GM21717 (cell line): ENCODE measurements at regions not wholly inside any gene's neighbourhood (a gene's known extent, or its start where the extent isn't known, plus 50 kb on each side); places are given as distances from the start of the nearest gene placed in this dataset.
"Not testable (repeated sequence)": the region's sequence is repeated elsewhere in the genome, so short reads cannot be mapped to it uniquely, and the experiment has no call there.

Experiments used
- ATAC-seq: cut with Tn5 transposase; IDR thresholded peaks from one replicate; pipeline ENCODE4 v1.9.1; 2021; ENCODE audit warnings: mild to moderate bottlenecking, moderate library complexity; ENCODE audit not compliant: unreplicated experiment

- ATAC-seq: no peak
These were observed 84.4 kb upstream of the NANOS1 start for GRCh38 chr10:118944959-118945633.

- ATAC-seq: no peak
These were observed 80.7 kb upstream of the NANOS1 start for GRCh38 chr10:118948786-118949185.

- ATAC-seq: no peak
These were observed 79.3 kb upstream of the NANOS1 start for GRCh38 chr10:118950190-118950680.

GRCh38 chr10:118950997-118951637 is 78.4 kb upstream of the NANOS1 start:
- ATAC-seq: no peak

GRCh38 chr10:118952493-118953295 is 76.8 kb upstream of the NANOS1 start:
- no peak for ATAC-seq

GRCh38 chr10:118953598-118954393 is 75.7 kb upstream of the NANOS1 start:
- no peak for ATAC-seq

GRCh38 chr10:118955531-118955930 is 74.0 kb upstream of the NANOS1 start:
- ATAC-seq: no peak

- ATAC-seq: no peak
These were observed 73.3 kb upstream of the NANOS1 start for GRCh38 chr10:118955951-118956801.

DNA sequence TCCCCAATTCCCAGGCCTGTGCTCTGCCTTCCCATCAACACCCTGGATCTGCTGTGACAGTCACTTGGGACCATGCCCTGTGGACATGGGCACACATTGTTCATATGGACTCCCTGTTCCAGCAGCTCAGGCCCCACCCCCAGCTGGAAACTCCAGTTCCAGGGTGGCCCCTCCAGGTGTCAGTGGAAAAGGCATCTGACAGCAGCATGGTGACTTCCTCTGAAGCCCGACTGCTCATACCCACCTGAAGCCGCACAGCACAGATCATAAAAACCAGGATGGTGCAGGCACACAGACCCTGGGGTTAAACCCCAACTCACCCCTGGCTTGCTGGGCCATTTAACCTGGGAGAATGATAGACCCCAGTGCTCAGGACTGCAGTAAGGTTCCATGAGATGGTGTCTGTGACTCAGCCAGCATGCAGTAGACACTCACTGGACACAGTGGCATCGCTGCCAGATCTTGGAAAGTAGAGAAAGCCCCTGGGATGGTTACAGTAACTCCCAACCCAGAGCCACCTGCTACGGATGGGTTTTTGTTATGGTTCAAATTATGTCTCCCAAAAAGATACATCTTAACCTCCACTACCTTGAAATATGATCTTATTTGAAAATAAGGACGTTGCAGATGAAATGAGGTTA is 72.6 kb upstream of the NANOS1 start:
- no peak for ATAC-seq

DNA sequence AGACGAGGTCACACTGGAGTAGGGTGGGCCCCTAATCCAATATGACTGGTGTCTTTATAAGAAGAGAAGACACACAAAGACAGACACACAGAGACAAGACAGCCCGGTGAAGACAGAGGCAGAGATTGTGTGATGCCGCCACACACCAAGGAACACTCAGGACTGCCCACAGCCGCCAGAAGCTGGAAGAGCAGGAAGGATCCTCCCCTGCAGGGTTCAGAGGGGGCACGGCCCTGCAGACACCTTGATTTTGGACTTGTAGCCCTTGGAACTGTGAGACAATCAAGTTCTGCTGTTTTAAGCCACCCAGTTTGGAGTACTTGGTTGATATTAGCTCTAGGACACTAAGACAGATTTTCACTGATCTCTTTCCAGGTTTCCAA is 72.1 kb upstream of the NANOS1 start:
- ATAC-seq: no peak

DNA sequence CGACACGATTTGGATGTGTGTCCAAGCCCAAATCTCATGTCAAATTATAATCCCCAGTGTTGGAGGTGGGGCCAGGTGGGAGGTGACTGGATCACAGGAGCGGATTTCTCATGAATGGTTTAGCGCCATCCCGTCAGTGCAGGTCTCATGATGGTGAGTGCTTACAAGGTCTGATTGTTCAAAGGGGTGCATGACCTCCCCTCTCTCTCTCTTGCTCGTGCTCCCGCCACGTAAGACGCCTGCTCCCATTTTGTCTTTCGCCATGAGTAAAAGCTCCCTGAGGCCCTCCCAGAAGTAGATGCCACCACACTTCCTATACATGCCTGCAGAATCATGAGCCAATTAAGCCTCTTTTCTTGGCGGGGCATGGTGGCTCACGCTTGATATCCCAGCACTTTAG is 71.5 kb upstream of the NANOS1 start:
- no peak for ATAC-seq

DNA sequence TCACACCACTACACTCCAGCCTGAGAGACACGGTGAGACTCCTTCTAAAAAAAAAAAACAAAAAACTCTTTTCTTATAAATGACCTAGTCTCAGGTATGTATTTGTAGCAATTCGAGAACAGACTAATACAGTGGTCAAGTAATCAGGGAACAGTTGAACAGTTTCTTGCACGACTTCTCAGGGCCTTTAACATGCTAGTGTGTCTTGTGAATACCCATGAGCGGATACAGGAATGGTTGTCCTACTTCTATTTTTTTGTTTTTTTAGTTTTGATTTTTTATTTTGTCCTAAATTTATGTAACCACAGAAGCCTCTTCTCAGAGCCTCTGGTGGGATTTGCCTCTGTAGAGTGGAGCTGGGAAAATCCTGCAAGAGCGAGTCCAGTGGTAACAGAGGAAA is 71.0 kb upstream of the NANOS1 start:
- ATAC-seq: no peak

DNA sequence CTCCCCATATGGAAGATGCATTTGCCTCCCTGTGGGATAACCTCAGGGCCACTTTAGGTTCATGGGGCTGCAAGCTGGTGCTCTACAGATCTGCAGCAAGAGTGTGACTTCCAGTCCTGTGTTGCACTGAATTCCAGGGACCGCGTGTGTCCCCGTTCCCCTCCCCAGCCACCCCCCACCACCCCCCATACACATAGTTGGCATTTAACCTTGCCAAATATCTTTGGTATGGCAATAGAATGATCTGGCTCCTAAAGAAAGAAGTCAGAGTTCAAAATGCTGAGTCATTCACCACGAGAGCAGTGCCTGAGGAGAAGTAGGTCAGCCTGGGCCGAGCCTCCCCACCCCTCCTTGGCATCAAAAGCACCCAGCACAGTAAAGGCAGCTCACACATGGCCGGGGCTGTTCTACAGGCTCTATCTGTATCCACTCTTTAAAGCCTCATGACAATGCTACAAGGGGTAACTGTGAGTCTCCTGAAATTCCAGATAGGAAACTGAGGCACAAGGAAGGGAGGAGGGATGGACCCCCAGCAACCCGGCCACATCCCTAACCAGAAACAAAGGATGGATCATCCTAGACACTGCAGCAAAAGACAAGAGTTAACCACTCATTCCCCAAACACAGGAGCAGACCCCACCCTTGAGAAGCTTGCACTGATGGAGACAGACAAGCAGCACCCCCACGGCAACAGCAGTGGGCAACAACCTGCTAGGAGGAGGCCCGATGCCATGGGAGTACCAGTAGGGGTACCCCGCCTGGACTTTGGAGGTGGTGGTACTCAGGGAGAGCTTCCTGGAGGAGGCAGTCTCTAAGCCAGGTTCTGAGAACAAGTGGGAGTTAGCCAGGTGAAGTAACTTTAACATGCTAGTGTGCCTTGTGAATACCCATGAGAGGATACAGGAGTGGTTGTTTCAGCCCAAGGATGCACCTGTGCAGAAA is 70.3 kb upstream of the NANOS1 start:
- ATAC-seq: no peak

DNA sequence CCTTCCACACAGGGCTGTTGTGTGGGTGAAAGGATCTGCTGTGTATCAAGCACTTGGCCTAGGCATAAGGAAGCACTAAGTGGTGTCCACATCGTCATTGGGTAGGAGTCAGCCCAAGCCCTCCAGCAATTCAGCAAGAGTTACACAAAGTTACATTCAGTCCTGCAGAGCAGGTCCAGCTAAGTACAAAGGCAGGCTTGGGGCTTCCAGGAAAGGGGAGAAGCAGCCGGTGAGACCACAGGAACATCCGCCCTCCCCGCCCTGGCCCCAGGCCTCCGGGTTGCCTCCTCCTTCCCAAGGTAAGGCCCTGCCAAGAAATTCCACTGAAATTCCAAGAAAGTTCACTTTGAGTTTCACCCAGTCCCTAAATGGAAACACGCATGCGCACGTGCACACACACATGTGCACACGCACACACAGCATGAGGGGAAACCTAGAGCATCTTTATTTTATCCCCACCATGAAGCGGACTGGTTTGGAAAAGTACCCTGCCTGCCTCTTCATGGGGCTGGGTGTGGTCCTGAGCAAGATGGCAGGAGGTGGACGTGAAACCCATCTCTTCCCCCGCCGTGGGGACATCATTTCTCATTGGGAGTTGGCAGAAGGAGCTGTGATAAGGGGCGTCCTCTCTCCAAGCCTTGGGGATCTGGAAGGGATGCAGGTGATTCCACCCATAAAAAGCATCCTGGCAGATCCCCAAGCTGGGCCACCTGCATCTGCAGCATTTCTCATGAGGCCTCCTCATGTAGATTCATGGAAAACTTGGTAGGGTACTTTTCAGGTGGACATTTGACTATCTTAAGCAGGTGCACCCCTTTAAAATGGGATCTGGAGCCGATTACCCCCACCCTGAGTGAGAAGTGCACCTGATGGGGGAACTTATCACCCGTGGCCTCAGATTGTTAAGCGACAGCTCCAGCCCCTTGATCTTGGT is 69.1 kb upstream of the NANOS1 start:
- no peak for ATAC-seq

DNA sequence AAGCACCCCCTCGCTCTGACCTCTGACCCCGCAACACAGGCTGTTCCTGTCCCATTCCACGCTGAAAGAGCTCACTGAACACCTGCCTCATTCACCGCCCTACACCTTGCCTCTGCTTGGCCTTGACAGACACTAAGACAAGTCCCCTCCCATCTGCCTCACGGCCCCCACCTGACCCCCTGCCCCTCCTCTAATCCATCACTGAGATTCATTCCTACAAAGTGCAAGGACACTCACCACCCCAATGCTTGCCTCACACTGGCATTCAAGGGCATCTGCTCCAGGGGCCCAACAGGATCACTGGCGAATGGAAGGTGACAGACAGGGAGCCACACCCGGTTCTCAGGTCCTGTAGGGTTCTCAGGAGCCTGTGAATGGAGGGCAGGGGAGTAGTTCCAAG is 68.1 kb upstream of the NANOS1 start:
- no peak for ATAC-seq

- ATAC-seq: not testable (repeated sequence)
These were observed 67.1 kb upstream of the NANOS1 start for GRCh38 chr10:118962331-118962868.

DNA sequence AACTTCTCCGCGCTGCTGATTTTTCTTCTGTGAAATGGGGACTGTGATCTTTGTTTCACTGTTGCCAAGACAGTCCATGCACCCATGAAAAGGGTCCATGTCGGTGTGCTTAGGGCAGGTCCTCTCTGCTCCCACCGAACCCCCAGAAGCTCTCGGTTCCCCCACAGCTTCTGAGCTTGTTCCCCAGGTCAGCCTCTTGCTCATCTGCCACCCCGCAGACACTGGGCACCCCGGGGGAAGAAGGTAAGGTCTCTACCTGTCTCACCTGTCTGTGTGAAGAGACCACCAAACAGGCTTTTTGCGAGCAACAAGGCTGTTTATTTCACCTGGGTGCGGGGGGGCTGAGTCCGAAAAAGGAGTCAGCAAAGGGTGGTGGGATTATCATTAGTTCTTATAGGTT is 66.2 kb upstream of the NANOS1 start:
- ATAC-seq: no peak
